HG03558 (cell line): ENCODE measurements at regions not wholly inside any gene's neighbourhood (a gene's known extent, or its start where the extent isn't known, plus 50 kb on each side); places are given as distances from the start of the nearest gene placed in this dataset.
"Not testable (repeated sequence)": the region's sequence is repeated elsewhere in the genome, so short reads cannot be mapped to it uniquely, and the experiment has no call there.

Experiments used
- ATAC-seq: cut with Tn5 transposase; IDR thresholded peaks from one replicate; pipeline ENCODE4 v1.9.1; 2021; ENCODE audit warnings: moderate number of reproducible peaks; ENCODE audit not compliant: unreplicated experiment; ENCODE audit errors: extremely low read depth

- not testable (repeated sequence) for ATAC-seq
These were observed 134.5 kb upstream of the RBMS1 start for GRCh38 chr2:160628020-160628637.

DNA sequence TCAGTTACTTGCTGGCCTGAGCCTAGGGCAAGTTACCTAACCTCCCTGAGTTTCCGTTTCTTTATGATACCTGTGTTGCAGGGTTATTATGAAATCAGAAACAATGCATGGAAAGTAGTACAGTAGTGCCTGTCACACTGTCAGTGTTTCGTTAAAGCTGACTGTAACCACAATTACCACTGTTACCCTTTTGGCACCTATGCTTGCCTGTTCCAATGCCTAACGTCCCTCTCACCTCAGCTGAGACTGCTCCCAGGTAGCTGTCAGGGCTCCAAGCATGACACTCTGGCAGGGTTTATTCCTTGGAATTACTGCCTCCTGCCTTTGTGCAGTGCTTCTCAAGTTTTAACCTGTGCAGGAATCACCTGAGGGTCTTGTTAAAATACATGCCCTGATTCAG is 135.2 kb upstream of the RBMS1 start:
- no peak for ATAC-seq

- no peak for ATAC-seq
These were observed 137.4 kb upstream of the RBMS1 start for GRCh38 chr2:160630801-160631590.

GRCh38 chr2:160632084-160632975 is 138.7 kb upstream of the RBMS1 start:
- no peak for ATAC-seq

GRCh38 chr2:160634436-160634835 is 140.8 kb upstream of the RBMS1 start:
- ATAC-seq: no peak

- ATAC-seq: no peak
These were observed 141.9 kb upstream of the RBMS1 start for GRCh38 chr2:160635488-160635887.

GRCh38 chr2:160639472-160639871 is 145.9 kb upstream of the RBMS1 start:
- no peak for ATAC-seq

DNA sequence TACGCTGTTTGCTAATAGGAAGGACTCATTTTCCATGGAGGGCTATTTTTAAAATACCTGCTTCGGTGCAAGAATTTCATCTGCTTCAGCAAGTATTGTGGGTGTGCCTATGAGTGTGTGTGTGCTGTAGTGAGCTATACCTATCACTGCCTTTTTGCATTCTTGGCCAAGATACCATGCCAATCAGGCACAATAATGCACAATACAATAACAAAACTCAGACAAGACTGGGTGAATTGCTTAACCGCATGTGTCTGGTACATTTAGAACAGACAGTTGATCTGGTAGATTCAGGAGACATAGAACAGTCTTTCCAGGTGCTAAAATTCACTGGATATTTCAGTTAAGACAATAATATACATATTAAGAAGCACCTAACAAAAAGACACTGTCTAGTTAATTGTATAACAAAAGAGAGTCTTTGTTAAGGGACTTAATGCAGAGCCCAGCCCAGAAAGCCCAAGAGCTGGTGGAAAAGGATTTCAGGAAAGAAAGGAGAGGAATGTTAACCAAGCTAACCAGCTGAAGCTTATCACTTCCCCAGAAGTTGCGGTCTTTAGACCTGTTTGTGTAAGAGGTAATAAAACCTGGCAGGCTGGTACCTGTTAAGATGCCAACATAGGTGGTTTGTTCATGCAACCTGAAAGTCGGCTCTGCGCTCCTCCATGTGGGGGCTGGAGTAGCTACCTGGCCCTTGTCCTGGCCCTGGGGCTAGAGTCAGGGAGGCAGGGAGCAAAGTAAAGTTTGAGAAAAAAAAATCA is 153.3 kb upstream of the RBMS1 start:
- no peak for ATAC-seq

DNA sequence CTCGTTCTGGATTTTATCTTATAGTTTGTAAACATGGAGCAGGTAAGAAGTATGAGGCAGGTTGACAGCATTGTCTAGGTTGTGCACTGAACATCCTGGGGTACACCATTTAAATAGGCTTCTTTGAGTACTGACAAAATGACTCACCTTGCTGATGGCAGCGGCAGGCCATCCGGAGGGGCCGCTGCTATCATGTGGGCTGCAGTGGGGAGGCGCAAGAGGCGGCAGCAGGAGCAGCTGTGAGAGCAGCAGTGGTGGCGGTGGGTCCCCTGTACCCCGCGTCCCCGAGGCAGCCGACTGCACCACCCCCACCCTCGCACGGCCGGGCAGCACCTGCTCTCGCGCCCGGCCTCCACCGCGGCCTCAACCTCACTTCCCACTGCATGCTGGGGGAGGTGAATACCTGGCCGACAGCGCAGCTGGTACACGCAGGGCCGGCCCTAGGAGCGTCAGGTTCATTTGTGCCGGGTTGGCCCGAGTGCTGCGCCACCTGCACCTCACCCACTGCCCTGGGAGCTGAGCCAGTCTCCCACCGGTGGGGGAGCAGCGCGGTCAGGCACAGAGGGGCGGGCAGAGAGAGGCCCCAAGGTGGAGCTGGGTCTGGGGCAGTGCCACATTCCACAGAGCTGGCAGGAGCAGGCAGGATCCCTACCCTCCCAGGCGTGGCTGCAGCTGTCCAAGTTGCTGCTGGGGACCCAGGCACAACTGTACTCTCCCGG is 154.5 kb upstream of the RBMS1 start:
- ATAC-seq: no peak

- no peak for ATAC-seq
These were observed 156.1 kb upstream of the RBMS1 start for GRCh38 chr2:160649698-160650097.

DNA sequence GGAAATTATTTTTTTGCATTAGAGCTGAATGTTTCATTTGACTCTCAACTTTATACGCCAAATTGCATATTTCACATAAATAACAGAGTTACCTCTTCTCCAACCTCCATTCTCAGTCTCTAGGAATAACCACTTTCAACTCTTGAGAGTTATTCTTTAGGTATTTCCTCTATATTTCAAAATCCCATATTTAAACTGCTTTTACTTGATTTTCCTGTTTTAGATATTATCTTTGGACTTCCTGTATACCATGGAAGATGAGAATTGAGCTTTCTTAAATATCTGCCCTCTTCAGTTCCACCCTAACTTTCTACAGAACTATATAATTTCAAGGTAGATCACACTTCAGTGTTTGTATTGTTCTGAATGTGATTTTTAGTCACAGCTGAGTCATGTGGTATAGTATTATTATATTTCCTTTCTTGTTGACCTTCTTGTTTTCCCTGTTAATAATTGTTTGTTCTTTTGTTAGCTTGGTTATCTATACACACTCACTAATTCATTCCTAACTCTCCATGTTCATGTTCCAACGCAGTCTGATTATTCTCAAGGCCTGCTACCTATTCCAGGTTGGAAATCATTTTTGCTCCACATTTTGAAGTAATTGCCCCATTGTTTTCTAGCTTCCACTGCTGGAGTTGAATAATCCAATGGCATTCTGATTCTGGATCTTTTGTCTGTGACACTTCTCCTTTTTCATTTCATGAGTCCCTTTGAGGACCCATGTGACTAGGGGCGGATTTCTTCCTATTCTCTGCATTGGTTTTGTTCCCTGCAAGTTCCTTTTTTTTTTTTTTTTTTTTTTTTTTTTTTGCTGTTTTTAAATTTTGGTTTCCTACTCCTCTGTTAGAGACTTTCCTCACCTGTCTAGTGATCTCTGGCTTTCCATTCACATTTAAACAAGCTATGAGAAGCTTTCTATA is 156.8 kb upstream of the RBMS1 start:
- ATAC-seq: no peak

- ATAC-seq: no peak
These were observed 158.0 kb upstream of the RBMS1 start for GRCh38 chr2:160651416-160652200.

DNA sequence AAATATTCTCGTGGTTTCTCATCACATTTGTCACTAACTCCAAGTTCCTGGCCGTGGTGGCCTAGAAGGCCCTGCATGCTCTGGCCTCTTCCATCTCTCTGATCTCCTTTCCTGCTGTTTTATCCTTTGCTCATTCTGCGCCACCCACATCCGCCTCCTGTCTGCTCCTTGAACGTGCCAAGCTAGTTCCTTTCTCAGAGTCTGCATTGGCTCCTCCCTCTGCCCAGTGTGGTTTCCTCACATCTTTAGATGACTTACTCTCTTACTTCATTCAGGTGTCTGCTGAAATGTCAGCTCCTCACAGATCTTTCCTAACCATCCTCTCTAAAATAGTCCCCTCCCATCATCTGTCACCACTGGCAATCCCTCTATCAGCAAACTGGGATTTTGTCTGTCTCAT is 158.6 kb upstream of the RBMS1 start:
- no peak for ATAC-seq

DNA sequence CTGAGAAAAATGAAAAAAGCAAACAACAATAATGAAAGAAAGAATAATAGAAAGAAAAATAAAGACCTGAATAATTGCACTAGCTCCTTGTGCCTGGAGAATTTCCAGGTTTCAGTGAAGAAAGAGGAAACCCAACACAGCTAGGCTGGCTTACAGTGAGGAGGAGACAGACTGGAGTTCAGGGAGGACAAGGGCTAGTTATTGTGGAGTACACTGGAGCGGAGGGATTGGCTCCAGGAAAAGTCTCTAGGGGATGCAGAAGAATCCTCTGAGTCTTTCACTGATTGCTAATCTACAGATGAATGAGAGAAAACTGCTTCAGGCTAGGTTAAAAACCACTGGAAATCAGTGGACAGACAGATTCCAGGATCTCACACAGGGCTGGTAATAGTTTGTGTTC is 163.6 kb upstream of the RBMS1 start:
- ATAC-seq: no peak

GRCh38 chr2:160658851-160659250 is 165.2 kb upstream of the RBMS1 start:
- ATAC-seq: no peak

DNA sequence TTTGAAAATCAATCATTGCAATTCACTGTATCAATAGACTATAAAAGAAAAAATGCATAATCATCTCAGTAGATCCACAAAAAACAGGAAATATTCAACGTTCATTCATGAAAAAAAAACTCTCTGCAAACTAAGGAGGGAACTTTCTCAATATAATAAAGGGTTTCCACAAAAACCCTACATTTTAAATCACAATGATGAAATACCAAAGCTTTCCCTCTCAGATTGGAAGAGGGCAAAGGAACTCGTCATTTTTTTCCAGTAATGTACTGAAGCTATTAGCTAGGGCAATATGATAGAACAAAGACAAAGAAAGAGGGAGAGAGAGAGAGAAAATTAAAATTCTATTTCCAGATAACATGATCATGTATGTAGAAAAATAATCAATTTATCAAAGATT is 167.1 kb upstream of the RBMS1 start:
- no peak for ATAC-seq

- ATAC-seq: no peak
These were observed 171.1 kb upstream of the RBMS1 start for GRCh38 chr2:160664603-160665140.
